ENCODE measurements at regions not wholly inside any gene's neighbourhood (a gene's known extent, or its start where the extent isn't known, plus 50 kb on each side); places are given as distances from the start of the nearest gene placed in this dataset.

- no peak for TF ChIP-seq ZFP36 (IDR thresholded peaks at IDR 0.05; ENCODE audit: borderline replicate concordance, low read depth, low read length, partially characterized antibody)
- TF ChIP-seq PPARG (CRISPR knock-in tag; conservative IDR thresholded peaks at IDR 0.05): no peak
- TF ChIP-seq KDM5A (IDR thresholded peaks at IDR 0.05; ENCODE audit: borderline replicate concordance, low read length): no peak
- no peak for TF ChIP-seq CTCF (CRISPR knock-in tag; IDR thresholded peaks at IDR 0.05)
- TF ChIP-seq ZNF326 (CRISPR knock-in tag; IDR thresholded peaks at IDR 0.05; ENCODE audit: borderline replicate concordance): no peak
- no peak for TF ChIP-seq CEBPB (IDR thresholded peaks at IDR 0.05; ENCODE audit: borderline replicate concordance, low read depth, low read length)
- TF ChIP-seq MAX (IDR thresholded peaks at IDR 0.05): no peak
- no peak for TF ChIP-seq MZF1 (CRISPR knock-in tag; IDR thresholded peaks at IDR 0.05; ENCODE audit: borderline replicate concordance)
- no peak for TF ChIP-seq ZNF570 (CRISPR knock-in tag; IDR thresholded peaks at IDR 0.05; ENCODE audit: borderline replicate concordance)
- no peak for TF ChIP-seq BRF2 (CRISPR knock-in tag; IDR thresholded peaks at IDR 0.05)
Observed at GRCh38 chr16:6343157-6343556, 989.5 kb upstream of the RBFOX1 start.

All from HepG2 (cell line).